Putamen (tissue), 1 donor: ENCODE measurements at regions not wholly inside any gene's neighbourhood (a gene's known extent, or its start where the extent isn't known, plus 50 kb on each side); places are given as distances from the start of the nearest gene placed in this dataset.
"Not testable (repeated sequence)": the region's sequence is repeated elsewhere in the genome, so short reads cannot be mapped to it uniquely, and the experiment has no call there.

ENCODE experiments used
- DNase-seq: peaks from one replicate; pipeline ENCODE4 v3.0.0-alpha.2; 2016; ENCODE audit warnings: low spot score

- no peak for DNase-seq
Measured at GRCh38 chr10:10703382-10703781, 314.3 kb upstream of the CELF2 start.

GRCh38 chr10:10712155-10712704 lies 305.4 kb upstream of the CELF2 start:
- DNase-seq = no peak

GRCh38 chr10:10714327-10714726 lies 303.3 kb upstream of the CELF2 start:
- DNase-seq = no peak

DNA sequence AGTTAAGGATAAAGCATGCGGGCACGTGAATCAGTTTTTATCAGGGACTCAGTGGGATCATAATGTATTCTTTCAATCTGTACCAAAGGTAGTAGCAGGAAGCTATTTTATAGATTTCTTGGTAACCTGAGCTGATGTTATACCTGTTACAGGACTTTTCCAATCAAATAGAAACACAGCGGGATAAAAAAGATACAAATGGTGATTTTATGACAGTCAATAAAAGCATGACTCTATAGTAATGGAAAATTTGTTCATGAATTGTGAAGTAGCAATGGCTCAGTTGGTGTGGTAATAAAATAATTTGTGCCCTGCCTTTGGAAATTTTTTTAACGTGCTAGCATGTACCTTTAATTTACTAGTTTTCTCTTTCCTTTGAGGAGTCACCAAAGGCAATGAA lies 300.7 kb upstream of the CELF2 start:
- no peak for DNase-seq

- no peak for DNase-seq
Measured at GRCh38 chr10:10722422-10722821, 295.2 kb upstream of the CELF2 start.

- DNase-seq = no peak
Measured at GRCh38 chr10:10725196-10725595, 292.5 kb upstream of the CELF2 start.

DNA sequence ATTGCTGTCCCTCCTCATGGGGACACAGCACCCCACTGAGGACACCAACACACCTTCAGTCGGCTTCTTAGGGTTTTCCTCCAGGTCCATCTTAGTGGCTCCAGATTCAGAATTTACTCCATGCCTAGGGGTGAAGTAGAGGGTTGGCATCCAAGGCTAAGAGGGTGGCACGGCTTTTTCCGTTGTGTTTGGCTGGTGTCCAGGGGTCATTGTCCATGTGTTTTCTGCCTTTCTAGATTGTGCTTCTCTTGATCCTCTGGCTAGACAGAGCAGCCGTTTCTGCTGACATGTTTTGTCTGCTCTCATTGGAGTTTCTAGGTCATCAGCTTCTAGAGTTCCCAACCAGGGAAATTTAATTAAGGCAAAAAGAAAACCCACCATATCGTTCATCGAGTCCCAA lies 291.6 kb upstream of the CELF2 start:
- no peak for DNase-seq

DNA sequence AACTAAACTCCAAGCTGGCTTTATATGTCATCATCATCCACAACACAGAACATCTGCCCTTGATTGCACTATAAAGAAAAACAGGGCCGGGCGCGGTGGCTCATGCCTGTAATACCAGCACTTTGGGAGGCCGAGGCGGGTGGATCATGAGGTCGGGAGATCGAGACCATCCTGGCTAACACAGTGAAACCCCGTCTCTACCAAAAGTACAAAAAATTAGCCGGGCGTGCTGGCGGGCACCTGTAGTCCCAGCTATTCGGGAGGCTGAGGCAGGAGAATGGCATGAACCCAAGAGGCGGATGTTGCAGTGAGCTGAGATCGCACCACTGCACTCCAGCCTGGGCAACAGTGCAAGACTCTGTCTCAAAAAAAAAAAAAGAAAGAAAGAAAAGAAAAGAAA lies 290.3 kb upstream of the CELF2 start:
- DNase-seq = not testable (repeated sequence)

DNA sequence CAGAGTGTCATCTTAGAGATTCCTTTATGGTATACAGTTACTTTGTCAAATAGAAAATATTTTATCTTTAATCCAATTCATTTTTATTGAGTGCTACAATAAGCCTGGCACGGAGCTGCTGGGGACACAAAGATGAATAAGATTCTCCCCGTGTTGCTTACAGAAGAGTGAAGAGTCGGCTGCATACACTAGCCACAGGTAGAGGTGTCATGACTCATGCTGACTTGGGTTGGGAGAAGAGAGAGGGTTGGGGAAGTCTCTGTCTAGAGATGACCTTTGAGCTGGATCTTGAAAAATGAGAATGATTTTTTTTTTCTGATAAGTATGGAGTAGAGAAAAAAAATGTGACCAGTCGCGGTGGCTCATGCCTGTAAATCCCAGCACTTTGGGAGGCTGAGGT lies 289.9 kb upstream of the CELF2 start:
- no peak for DNase-seq

DNA sequence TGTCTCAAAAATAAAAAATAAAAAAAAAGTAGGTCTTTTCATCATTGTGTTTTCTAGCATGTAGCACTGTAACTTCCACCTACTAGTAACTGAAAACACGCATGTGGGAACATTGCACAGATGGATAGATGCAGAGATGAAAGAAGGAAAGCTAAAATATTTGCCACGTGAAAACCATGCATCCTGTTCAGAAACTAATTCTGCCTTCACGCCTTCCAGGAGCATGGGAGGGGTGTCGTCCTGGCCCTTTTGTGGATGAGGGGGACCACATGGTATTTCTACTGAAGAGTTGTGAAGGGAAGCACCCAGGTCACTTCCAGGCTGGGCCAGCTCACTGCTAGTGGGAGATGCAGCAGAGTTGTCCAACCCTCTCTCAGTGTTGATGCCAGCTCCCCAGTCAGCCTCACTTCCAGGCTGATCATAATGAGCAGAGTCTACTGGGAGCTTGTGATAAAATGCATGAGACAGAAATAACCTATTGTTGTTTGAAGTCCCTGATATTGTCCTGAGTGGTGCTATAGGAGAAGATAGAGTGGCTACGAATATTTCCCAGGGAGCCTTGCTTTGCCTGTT lies 287.1 kb upstream of the CELF2 start:
- DNase-seq = no peak

DNA sequence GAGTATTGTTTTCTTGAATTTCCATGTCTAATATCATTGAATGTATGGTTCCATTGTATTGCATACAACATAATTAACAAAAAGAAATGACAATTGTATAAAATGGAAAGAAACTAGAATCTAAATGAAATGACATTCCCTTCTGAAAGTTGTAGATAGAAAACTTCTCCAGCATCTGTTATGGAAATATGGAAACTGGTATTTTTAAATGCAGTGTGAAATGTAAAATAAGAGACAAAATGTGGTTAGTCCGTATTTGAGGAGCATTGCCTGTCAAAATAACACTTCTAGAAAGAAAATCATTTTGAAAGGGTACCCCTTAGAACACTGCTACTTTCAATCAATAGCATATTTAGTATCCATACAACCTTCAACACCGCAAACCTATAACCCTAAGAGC lies 286.3 kb upstream of the CELF2 start:
- DNase-seq = no peak

DNA sequence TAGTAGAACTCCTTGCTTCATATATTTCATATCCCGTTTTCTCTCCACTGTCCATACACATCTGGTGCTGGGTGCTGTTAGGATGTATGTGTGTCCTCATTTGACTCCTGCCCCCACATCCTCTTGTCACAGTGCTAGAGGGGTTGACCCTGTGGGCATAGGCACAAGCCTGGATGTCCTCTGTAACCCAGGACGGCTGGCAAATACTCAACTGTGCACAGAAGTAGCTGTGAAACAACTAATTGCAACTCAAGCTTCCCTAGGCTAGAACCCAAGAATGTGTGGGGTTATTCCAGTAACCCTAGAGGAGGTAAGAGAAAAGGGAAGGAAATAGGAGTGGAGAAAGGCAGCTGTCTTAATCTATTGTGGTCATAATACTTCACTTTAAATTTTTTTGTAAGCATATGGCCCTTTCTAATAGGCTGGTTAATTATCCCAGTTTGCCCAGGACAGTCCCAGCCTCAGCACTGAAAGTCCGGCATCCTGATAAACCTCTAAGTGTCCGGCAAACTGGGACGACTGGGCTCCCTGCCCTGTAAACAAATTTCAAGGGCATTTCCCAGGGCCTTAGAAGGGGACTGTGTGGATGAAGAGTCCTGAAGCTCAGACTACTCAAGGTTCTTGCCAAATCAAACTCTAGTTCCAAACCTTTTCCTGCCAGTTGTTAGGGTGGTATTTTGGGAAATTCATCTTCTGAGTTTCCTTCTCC lies 283.2 kb upstream of the CELF2 start:
- DNase-seq = no peak

DNA sequence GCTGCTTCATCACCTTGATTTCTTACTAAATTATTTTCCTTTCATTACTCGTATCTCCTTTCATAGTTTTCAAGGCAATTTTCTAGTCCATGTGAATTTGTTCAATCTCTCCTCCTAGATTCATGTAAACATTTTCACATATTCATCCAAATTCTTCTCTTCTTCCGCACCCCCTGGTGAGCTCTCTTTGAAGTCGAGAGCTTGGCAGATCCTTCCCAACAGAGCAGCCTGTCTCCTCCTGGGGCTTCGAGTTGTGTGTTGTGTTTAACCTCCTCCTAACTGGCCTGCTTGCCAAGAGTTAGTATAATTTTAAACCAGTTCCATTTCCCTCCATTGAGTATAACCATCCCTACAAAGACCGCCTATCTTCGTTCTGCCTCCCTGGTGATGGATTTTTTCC lies 272.4 kb upstream of the CELF2 start:
- no peak for DNase-seq

DNA sequence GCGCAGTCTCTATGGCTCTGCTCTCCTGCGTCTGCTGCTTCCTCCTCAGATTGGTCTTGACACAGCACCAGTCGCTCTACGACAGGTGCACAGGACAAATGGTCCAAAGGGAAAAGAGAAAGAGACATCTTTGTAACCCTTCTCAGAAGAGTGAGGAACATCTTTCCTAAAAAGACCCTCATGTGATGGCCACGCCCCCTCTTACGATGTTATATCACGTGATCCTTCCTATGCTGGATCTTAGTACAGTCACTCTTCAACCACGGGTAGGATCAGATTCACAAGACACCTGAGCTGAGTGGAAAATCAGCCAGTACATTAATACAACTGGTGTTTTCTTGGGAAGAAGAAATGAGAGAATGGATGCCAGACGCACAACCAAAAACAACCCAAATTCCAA lies 262.2 kb upstream of the CELF2 start:
- no peak for DNase-seq

- no peak for DNase-seq
Measured at GRCh38 chr10:10758306-10758705, 259.4 kb upstream of the CELF2 start.

GRCh38 chr10:10759806-10760205 lies 257.9 kb upstream of the CELF2 start:
- DNase-seq = not testable (repeated sequence)

DNA sequence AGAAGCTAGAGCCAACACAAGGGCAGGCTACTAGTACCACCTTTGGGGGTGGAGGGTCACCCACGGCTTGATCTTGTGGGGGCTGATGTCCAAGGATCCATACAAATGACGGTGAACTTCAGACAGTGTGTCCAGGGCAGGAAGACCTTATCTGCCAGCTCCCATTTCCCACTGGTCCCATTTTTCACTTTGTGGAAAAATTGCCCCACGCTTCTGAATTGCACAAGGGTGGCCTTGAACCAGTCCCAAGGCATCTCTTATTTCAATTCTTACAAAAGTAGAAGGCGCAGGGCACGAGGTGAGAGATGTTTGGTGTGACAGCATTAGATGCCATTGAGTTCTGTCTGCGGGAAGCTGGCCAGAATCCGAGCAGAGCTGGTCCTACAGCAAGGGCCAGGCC lies 252.7 kb upstream of the CELF2 start:
- no peak for DNase-seq

- no peak for DNase-seq
Measured at GRCh38 chr10:10772411-10772810, 245.3 kb upstream of the CELF2 start.

DNA sequence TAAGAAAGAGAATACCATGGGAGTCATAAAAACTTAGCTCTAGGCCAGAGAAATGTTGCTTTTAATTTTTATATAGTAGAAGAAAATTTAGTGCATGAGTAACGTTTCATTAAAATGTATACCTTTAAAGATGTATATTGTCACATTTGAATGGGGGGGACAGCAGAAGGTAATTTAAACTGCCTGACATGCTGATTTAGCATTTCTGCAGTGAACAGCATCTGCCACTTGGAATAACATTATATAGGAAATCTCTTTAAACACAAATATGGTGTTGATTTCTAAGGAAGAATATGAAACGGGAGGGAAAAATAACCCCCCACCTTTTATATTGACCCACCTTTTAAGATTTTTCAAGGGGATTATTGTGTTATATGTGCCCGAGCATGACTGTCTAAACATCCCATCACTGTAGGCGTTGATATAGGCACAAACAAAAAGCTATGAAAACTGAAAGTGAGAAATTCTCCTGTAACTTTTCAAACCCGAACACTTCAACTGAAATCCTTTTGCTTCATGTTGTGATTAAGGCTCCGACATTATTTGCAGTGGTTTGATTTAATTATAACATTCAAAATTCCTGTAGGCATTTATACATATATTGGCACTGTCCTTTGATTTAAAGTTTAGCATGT lies 244.7 kb upstream of the CELF2 start:
- DNase-seq = no peak

DNA sequence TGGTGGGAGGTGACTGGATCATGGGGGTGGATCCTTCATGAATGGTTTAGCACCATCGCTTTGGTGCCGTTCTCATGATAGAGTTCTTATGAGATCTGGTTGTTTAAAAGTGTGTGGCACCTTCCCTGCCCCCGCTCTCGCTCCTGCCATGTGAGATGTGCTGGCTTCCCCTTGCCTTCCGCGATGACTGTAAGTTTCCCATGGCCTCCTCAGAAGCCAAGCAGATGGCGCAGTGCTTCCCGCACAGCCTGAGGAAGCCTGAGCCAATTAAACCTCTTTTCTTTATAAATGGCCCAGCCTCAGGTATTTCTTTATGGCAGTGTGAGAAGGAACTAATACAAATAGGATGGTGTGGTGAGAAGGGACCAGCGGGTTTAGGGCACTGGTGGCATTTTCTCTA lies 243.3 kb upstream of the CELF2 start:
- DNase-seq = no peak

DNA sequence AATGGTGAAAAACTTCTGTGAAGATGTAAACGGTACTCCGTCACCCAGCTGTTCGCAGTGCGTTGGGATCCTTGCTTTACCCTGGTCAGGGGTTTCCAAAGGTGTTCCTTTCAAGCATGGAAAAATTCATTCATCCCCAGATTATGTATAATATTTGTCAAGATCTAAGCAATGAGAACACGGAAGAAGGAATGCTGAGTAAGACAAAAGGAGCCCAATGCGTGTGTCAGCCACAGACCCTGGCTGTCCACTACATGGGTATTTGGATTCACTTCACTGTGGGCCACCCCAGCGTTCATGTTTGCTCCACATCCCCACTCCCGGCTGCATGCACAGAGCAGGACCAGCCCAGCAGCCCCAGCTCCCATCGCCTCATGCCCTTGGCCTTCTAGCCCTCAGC lies 241.3 kb upstream of the CELF2 start:
- no peak for DNase-seq

DNA sequence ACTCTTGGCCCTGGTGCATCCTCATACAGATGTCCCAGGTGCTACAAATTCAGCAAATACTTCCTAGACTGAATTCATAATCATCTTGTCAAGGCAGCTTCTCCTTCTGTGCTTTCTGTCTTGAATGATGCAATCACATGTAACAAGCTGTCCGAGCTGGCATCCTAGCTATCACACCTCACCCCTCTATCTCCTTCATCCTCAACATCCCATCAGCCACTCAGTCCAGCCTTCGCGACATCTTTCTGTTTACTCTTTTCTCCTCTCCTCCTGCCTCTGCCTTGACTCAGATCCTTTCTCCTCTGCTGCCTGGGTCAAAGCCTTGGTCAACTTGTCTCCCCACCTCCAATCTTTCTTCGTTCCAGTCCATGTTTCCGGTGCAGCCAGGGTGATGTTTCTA lies 240.4 kb upstream of the CELF2 start:
- no peak for DNase-seq

- DNase-seq = no peak
Measured at GRCh38 chr10:10777723-10778122, 239.9 kb upstream of the CELF2 start.
